Medulla oblongata (tissue), 1 donor: ENCODE measurements at regions not wholly inside any gene's neighbourhood (a gene's known extent, or its start where the extent isn't known, plus 50 kb on each side); places are given as distances from the start of the nearest gene placed in this dataset.

Experiments used
- DNase-seq: peaks from one replicate; pipeline ENCODE4 v3.0.0-alpha.2; 2015; ENCODE audit errors: extremely low spot score

- no peak for DNase-seq
Measured at GRCh38 chr21:26653430-26653829, 80.3 kb upstream of the CYYR1 start.

DNA sequence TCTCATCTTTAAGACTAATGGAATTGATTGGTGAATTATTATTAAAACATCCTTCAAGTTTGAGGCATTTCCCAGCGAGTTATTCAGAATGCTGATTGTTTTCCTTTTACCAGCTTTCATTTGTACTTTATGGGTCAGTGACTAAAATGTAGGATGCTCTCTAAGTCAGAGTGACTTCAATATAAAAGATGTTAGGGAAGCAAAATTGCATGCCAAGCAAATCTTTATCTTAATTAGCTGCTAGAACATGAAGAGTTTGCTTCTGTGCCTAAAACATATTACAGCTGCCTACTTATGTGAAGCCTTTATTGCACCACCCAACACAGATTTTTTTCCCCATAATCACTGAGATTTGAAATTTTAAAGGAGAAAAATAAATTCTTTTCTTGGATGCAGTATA, 79.8 kb upstream of the CYYR1 start:
- DNase-seq = no peak

DNA sequence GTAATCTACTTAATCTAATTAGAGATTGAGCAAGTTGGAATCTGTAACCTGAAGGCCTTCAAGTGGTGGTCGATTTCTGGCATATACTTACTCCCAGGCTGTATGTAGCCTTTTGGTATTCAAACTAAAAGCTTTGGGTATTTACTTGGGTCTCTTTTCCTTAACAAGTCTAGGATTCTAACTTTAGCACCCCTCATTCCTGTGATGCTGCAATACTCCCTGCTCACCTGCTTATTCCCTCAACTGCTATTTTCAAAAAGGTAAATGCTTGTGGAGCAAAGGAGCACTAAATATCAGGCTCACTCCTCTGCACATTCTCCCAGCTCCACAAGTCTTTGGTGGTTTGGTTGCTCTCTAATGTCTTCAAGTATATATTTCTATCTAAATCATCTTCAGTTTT, 68.0 kb upstream of the CYYR1 start:
- DNase-seq = no peak

DNA sequence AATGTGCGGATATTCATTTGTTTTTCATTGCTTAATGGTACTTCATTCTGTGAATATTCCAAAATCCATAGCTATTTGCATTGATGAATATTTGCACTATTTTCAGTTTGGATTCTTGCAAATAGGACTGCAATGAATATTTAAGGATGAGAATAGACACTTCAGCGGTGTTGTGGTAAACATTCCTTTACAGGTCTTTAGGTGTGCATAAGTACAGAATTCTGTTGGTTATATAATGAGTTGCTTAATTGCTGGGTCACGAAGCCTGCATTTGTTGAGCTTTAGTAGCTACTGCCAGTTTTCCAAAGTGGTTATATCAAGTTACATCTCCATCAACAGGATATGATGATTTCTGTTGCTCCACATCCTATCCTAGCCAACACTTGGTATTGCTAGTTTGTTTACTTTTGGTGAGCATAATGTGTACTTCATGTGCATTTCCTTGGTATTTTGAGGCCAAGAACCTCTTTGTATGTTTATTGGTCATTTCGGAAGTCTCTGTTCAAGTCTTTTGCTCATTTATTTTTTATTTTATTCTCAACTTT, 64.2 kb upstream of the CYYR1 start:
- no peak for DNase-seq

DNA sequence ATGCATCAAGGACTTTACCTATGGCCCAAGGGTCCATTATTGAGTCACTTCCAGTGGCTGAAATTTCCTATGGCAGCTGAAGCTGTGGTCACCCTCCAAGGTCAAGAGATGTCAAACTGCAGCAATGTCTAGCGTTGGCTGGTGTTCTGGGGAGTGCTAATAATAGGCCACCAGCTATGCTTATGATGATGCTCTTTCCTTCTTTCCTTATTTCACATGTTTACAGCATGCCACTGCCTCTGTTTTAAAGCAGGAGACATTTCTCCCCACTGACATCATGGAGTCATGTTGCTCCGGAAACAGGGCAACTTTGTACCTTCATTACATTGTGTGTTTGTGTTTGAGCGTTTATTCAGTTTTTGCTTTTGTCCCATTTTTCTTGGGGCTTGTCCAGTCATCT, 62.6 kb upstream of the CYYR1 start:
- no peak for DNase-seq

- no peak for DNase-seq
Measured at GRCh38 chr21:26632691-26633090, 59.6 kb upstream of the CYYR1 start.

GRCh38 chr21:26626187-26626586, 53.1 kb upstream of the CYYR1 start:
- no peak for DNase-seq

- DNase-seq = no peak
Measured at GRCh38 chr21:26624983-26625519, 52.0 kb upstream of the CYYR1 start.
